OCI-LY1 (cell line): ENCODE measurements at regions not wholly inside any gene's neighbourhood (a gene's known extent, or its start where the extent isn't known, plus 50 kb on each side); places are given as distances from the start of the nearest gene placed in this dataset.

ENCODE experiments used
- H2AFZ ChIP-seq: fragments of 200-600 bp; sonication (generic), shearing (Covaris generic); 2 replicates; pipeline ENCODE4 v1.6.0; 2014; ENCODE audit warnings: antibody characterized with exemption, mild to moderate bottlenecking, low read length
- H3F3A ChIP-seq: fragments of 200-600 bp; sonication (generic), shearing (Covaris generic); 2 replicates; pipeline ENCODE4 v1.6.0; 2014; ENCODE audit warnings: mild to moderate bottlenecking, antibody characterized with exemption, low read length, moderate library complexity; ENCODE audit not compliant: insufficient read depth
- H3K27ac ChIP-seq: fragments of 200-600 bp; sonication (generic); 2 replicates; pipeline ENCODE4 v1.5.1; 2014; ENCODE audit warnings: low read length, mixed run types, mild to moderate bottlenecking, low read depth; ENCODE audit not compliant: poor library complexity, severe bottlenecking
- H3K27me3 ChIP-seq: fragments of 200-600 bp; sonication (generic); 2 replicates; pipeline ENCODE4 v1.6.0; 2014; ENCODE audit warnings: antibody characterized with exemption, mild to moderate bottlenecking, low read length, moderate library complexity; ENCODE audit not compliant: insufficient read depth
- H3K36me3 ChIP-seq: fragments of 200-600 bp; sonication (generic); 2 replicates; pipeline ENCODE4 v1.6.1; 2014; ENCODE audit warnings: mild to moderate bottlenecking, antibody characterized with exemption, low read length, moderate library complexity, mixed read lengths; ENCODE audit not compliant: insufficient read depth
- H3K4me1 ChIP-seq: fragments of 200-600 bp; sonication (generic); 2 replicates; pipeline ENCODE4 v1.5.1; 2014; ENCODE audit warnings: mild to moderate bottlenecking, low read length, moderate library complexity; ENCODE audit not compliant: insufficient read depth, severe bottlenecking
- H3K4me2 ChIP-seq: fragments of 200-600 bp; sonication (generic), shearing (Covaris generic); 2 replicates; pipeline ENCODE4 v1.6.1; 2014; ENCODE audit warnings: low read length
- H3K4me3 ChIP-seq: fragments of 200-600 bp; sonication (generic); 2 replicates; pipeline ENCODE4 v1.5.1; 2014; ENCODE audit warnings: low read length, low read depth, mild to moderate bottlenecking, mixed read lengths; ENCODE audit not compliant: poor library complexity, severe bottlenecking
- H3K79me2 ChIP-seq: fragments of 200-600 bp; shearing (Covaris generic); 2 replicates; pipeline ENCODE4 v1.6.1; 2016; ENCODE audit warnings: mixed run types, low read length, mixed read lengths; ENCODE audit not compliant: insufficient read depth
- H3K9ac ChIP-seq: fragments of 200-600 bp; sonication (generic), shearing (Covaris generic); 2 replicates; pipeline ENCODE4 v1.6.1; 2014; ENCODE audit warnings: mild to moderate bottlenecking, low read length, mixed read lengths
- H3K9me2 ChIP-seq: fragments of 200-600 bp; sonication (generic), shearing (Covaris generic); 2 replicates; pipeline ENCODE4 v1.6.1; 2014; ENCODE audit warnings: low read depth, mild to moderate bottlenecking, low read length, mixed read lengths
- H3K9me3 ChIP-seq: fragments of 200-600 bp; shearing (Covaris generic); 2 replicates; pipeline ENCODE4 v1.6.1; 2014; ENCODE audit warnings: low read length, mixed read lengths
- H4K20me1 ChIP-seq: fragments of 200-600 bp; sonication (generic), shearing (Covaris generic); 2 replicates; pipeline ENCODE4 v1.6.0; 2016; ENCODE audit warnings: mild to moderate bottlenecking, low read length; ENCODE audit not compliant: insufficient read depth
- EZH2 ChIP-seq: fragments of 200-600 bp; sonication (generic), shearing (Covaris generic); IDR thresholded peaks from 2 replicates; pipeline ENCODE4 v1.8.0; 2017; ENCODE audit warnings: borderline replicate concordance, mixed run types, mild to moderate bottlenecking, antibody characterized with exemption, low read length, moderate library complexity, mixed read lengths
- TF ChIP-seq, protein P1 (sequence below): fragments of 200-600 bp; sonication (generic), shearing (Covaris generic); IDR thresholded peaks from 2 replicates; pipeline ENCODE4 v1.5.1; 2017; ENCODE audit warnings: mild to moderate bottlenecking, antibody characterized with exemption, low read length, moderate library complexity, mixed read lengths

DNA sequence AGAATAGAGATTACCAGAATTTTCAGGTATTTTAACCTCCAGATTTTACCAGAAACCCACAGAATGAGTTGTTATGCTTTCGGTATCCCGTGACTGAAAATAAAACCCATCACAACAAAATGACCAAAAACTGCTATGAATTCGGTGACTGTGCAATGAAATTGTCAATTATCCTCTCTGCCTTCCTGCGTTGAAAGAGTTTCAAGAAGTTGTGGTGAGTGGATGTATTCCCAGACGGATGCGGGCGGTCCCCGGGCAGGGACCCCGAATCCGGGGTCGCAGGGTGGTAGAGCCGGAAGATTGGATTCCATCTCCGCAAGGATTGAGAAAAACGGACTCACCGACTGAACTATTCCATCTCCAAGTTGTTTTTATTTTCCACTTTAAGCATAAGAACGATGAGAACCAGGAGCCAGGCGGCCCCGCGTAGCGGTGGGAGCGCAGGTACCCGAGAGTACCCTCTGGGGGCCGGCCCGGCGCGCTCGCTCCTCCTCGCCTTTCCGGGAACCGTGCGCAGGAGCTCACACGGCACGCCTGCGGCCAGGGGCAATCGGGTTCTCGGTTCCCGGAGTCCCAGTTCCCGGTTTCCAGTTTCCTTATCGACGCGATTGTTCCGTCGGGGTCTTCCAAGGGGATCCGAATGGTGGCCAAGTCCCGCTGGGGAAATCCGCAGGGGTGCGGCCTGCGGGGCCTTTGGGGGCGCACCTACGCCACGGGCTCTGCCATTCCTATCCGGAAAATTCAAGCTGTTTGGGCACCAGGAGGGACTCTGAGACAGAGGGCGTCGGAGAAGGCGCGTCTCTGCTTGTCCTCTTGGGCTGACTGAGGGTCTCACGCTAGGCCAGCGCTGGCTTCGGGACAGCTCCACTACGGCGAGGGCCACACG lies 104.9 kb upstream of the PRDM1 start:
- no peaks in the 10 kb centered on the region for H3K9me3 ChIP-seq
- no peaks in the 10 kb centered on the region for H3K9me2 ChIP-seq
- H3K4me1 ChIP-seq, result no peaks in the 10 kb centered on the region
- H3K4me2 ChIP-seq, result no peak overlapping the region
- H4K20me1 ChIP-seq, result no peaks in the 10 kb centered on the region
- H3K36me3 ChIP-seq, result no peaks in the 10 kb centered on the region
- H3F3A ChIP-seq, result no peaks in the 10 kb centered on the region
- H3K4me3 ChIP-seq, result no peak overlapping the region
- no peaks in the 10 kb centered on the region for H3K27me3 ChIP-seq
- H3K9ac ChIP-seq, result no peak overlapping the region
- TF ChIP-seq EZH2, result no peak
- TF ChIP-seq, protein P1, sequence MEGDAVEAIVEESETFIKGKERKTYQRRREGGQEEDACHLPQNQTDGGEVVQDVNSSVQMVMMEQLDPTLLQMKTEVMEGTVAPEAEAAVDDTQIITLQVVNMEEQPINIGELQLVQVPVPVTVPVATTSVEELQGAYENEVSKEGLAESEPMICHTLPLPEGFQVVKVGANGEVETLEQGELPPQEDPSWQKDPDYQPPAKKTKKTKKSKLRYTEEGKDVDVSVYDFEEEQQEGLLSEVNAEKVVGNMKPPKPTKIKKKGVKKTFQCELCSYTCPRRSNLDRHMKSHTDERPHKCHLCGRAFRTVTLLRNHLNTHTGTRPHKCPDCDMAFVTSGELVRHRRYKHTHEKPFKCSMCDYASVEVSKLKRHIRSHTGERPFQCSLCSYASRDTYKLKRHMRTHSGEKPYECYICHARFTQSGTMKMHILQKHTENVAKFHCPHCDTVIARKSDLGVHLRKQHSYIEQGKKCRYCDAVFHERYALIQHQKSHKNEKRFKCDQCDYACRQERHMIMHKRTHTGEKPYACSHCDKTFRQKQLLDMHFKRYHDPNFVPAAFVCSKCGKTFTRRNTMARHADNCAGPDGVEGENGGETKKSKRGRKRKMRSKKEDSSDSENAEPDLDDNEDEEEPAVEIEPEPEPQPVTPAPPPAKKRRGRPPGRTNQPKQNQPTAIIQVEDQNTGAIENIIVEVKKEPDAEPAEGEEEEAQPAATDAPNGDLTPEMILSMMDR, result no peak
- H2AFZ ChIP-seq, result no peak overlapping the region
- no peaks in the 10 kb centered on the region for H3K79me2 ChIP-seq
- no peak overlapping the region for H3K27ac ChIP-seq

DNA sequence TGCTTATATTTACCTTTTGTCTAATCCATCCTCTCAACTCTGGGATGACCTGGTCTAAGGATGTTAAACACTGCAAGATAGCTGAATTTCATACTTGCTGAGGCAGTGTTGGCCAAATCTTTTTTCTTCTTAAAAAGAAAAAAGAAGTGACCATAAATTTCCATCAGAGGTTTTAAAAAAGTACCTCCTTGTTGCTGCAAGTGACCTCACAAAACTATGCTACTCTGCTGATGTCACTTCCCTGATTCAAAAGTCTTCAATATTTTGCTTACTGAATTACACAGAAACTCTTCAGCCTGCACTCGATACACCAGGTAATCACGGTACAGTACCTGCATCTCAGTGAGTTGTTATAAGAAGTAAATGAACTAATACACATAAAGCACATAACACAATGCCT lies 107.2 kb upstream of the PRDM1 start:
- no peaks in the 10 kb centered on the region for H3K9me2 ChIP-seq
- H3K27ac ChIP-seq, result no peak overlapping the region
- no peaks in the 10 kb centered on the region for H4K20me1 ChIP-seq
- no peaks in the 10 kb centered on the region for H3K79me2 ChIP-seq
- TF ChIP-seq EZH2, result no peak
- TF ChIP-seq, protein P1, result no peak
- no peak overlapping the region for H3K9ac ChIP-seq
- H3K27me3 ChIP-seq, result no peaks in the 10 kb centered on the region
- no peak overlapping the region for H3K4me3 ChIP-seq
- no peak overlapping the region for H2AFZ ChIP-seq
- H3K4me2 ChIP-seq, result no peak overlapping the region
- no peaks in the 10 kb centered on the region for H3K36me3 ChIP-seq
- no peaks in the 10 kb centered on the region for H3K9me3 ChIP-seq
- H3K4me1 ChIP-seq, result no peaks in the 10 kb centered on the region
- no peaks in the 10 kb centered on the region for H3F3A ChIP-seq

DNA sequence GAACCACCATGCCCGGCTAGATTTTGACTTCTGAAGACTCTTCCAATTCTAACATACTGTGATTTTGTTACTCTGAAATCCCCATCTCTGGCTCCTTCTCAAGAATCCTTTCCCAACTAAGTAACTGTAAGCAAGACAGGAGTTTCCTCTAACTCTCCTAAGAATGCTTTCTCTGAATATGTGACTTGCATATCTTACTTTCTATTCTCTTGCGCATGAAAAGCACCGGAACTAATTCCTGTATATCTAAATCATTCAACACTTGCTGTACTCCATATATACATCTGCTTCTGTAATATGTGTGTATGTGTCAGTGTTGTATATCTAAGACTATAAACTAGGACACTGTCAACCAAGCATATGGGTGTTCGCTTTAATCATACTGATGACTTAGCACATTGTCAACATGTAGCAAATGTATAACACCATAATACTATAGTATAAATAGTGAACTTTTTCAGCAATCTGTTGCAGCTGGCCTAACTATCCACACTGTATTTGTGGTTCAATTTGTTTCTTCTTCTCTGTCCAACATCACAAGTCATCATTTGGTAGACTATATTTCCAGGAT lies 108.1 kb upstream of the PRDM1 start:
- Histone ChIP-seq H3K9me3 (no peaks in the 10 kb centered on the region), H2AFZ (no peak overlapping the region), H4K20me1 (no peaks in the 10 kb centered on the region), H3K4me2 (no peak overlapping the region), H3K4me3 (no peak overlapping the region), H3K9ac (no peak overlapping the region), H3K27ac (no peak overlapping the region), H3K36me3 (no peaks in the 10 kb centered on the region), H3K4me1 (no peaks in the 10 kb centered on the region), H3K9me2 (no peaks in the 10 kb centered on the region), H3F3A (no peaks in the 10 kb centered on the region), H3K79me2 (no peaks in the 10 kb centered on the region), H3K27me3 (no peaks in the 10 kb centered on the region)
- TF ChIP-seq EZH2, result no peak
- TF ChIP-seq, protein P1, result no peak
